H1 (cell line): ENCODE measurements at regions not wholly inside any gene's neighbourhood (a gene's known extent, or its start where the extent isn't known, plus 50 kb on each side); places are given as distances from the start of the nearest gene placed in this dataset.

Experiments used
- RAD21 ChIP-seq, 2 experiments: IDR thresholded peaks in 1 of 2; conservative IDR thresholded peaks in 1 of 2; 2 replicates each; pipeline ENCODE4 v1.6.1; 2011; ENCODE audit warnings: low read depth in 2 of 2, low read length in 2 of 2, improper control_type of control experiment in 1 of 2, inconsistent platforms in 1 of 2, mild to moderate bottlenecking in 1 of 2, moderate library complexity in 1 of 2

- no peak for TF ChIP-seq RAD21 (IDR thresholded peaks at IDR 0.05 in 1 of 2, conservative IDR thresholded peaks at IDR 0.05 in 1 of 2; ENCODE audit: low read depth in 2 of 2, low read length in 2 of 2)
Measured at GRCh38 chr2:23323198-23323916, 61.6 kb upstream of the KLHL29 start (continued).
